ENCODE measurements at regions not wholly inside any gene's neighbourhood (a gene's known extent, or its start where the extent isn't known, plus 50 kb on each side); places are given as distances from the start of the nearest gene placed in this dataset.

DNA sequence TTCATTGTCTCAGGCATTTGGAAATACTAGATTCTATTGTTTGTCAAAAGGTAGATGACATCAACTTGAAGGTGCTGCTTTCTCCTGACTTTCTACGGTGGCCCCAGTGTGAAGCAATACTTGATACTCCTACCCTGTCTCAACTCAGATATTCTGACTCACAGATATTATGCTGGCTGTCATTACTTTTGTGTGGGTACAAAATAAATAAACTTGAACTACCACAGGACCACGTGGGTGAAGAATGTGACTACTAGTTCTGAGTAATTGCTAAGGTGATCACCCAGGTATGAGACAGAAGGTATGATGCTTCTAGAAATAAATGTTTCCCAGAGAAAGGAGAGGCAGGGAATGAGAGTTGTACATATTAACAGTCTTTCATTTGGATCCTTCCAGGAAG lies 275.3 kb upstream of the SPOCK3 start:
- FAIRE-seq, result no peak

DNA sequence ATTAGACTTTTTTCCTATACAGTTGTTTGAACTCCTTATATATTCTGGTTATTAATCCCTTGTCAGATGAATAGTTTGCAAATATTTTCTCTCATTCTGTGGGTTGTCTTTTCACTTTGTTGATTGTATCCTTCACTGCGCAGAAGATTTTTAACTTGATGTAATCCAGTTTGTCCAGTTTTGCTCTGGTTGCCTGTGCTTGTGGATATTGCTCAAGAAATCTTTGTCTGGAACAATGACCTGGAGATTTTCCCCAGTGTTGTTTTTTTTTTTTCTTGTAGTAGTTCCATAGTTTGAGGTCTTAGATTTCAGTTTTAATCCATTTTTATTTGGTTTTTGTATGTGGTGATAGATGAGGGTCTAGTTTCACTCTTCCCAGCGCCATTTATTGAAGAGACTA lies 289.8 kb upstream of the SPOCK3 start:
- no TSS peak for BruUV-seq (replicated peaks)
- Histone ChIP-seq H4K20me1 (ENCODE audit: insufficient read depth, low read length) (no peaks in the 10 kb centered on the region), H3K4me1 (ENCODE audit: insufficient read depth, low read length) (no peaks in the 10 kb centered on the region), H3K4me3 (replicated peaks in 1 of 3; ENCODE audit: insufficient read depth in 1 of 3, low read depth in 2 of 3, low read length in 3 of 3) (no peak overlapping the region), H3K27ac (ENCODE audit: extremely low read length, insufficient read depth, low read length) (no peak overlapping the region), H3K79me2 (ENCODE audit: insufficient read depth, low read length) (no peaks in the 10 kb centered on the region), H3K4me2 (ENCODE audit: low read depth, low read length) (no peak overlapping the region), H3K9me3 (ENCODE audit: low read length) (peaks cover 61% of the 10 kb centered on the region), H3K9ac (ENCODE audit: insufficient read depth, low read depth, low read length) (no peak overlapping the region), H3K36me3 (replicated peaks in 1 of 2; ENCODE audit: control insufficient read depth in 1 of 2, insufficient read depth in 2 of 2, low read length in 2 of 2) (no peaks in the 10 kb centered on the region), H2AFZ (ENCODE audit: low read length) (no peak overlapping the region), H3K27me3 (ENCODE audit: control insufficient read depth in 1 of 2, insufficient read depth in 2 of 2, low read length in 2 of 2) (no peaks in the 10 kb centered on the region)
- CTCF ChIA-PET (ENCODE audit: low intra/inter-chr PET ratio, low total read pairs), result no interaction called here
- no peak for FAIRE-seq
- no peak for DNase-seq (ENCODE audit: low spot score)
- WGBS (ENCODE audit: low lambda C conversion rate), result 21% methylated on average over 2 of the region's 2 CpGs
- POLR2A ChIA-PET, result no interaction called here
- in situ Hi-C loops (cut with HindIII; ENCODE audit: extremely low pct_ligation_motif_present, low pct_unique_long_range_greater_than_20kb) (no loop called here), intact Hi-C loops (cut with micrococcal nuclease; ENCODE audit: unreplicated experiment) (no loop called here)
- no peak for ATAC-seq
- no peak for TF ChIP-seq HNRNPK (IDR thresholded peaks at IDR 0.05; ENCODE audit: low read depth, low read length, poor library complexity, severe bottlenecking)
- TF ChIP-seq NCOR1 (IDR thresholded peaks at IDR 0.05; ENCODE audit: borderline replicate concordance, low read length), result no peak
- TF ChIP-seq ZNF160 (CRISPR knock-in tag; IDR thresholded peaks at IDR 0.05), result no peak
- TF ChIP-seq, protein P1, sequence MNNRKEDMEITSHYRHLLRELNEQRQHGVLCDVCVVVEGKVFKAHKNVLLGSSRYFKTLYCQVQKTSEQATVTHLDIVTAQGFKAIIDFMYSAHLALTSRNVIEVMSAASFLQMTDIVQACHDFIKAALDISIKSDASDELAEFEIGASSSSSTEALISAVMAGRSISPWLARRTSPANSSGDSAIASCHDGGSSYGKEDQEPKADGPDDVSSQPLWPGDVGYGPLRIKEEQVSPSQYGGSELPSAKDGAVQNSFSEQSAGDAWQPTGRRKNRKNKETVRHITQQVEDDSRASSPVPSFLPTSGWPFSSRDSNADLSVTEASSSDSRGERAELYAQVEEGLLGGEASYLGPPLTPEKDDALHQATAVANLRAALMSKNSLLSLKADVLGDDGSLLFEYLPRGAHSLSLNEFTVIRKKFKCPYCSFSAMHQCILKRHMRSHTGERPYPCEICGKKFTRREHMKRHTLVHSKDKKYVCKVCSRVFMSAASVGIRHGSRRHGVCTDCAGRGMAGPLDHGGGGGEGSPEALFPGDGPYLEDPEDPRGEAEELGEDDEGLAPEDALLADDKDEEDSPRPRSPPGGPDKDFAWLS (CRISPR knock-in tag; IDR thresholded peaks at IDR 0.05; ENCODE audit: borderline replicate concordance), result no peak
- TF ChIP-seq JUNB (CRISPR knock-in tag; IDR thresholded peaks at IDR 0.05; ENCODE audit: borderline replicate concordance), result no peak
- TF ChIP-seq RBM39 (IDR thresholded peaks at IDR 0.05; ENCODE audit: low read depth, low read length, poor library complexity, severe bottlenecking), result no peak
- TF ChIP-seq ZSCAN31 (CRISPR knock-in tag; IDR thresholded peaks at IDR 0.05; ENCODE audit: low read depth), result no peak
- no peak for TF ChIP-seq MIER2 (CRISPR knock-in tag; IDR thresholded peaks at IDR 0.05)
- TF ChIP-seq ZBTB3 (CRISPR knock-in tag; IDR thresholded peaks at IDR 0.05; ENCODE audit: borderline replicate concordance, low read depth), result no peak
- TF ChIP-seq GATAD2A (CRISPR knock-in tag; IDR thresholded peaks at IDR 0.05), result no peak
- no peak for TF ChIP-seq ZNF776 (CRISPR knock-in tag; IDR thresholded peaks at IDR 0.05)

More for the DNA sequence above, 275.3 kb upstream of the SPOCK3 start:
- no peak overlapping the region for H3K4me3 ChIP-seq (replicated peaks in 1 of 3; ENCODE audit: insufficient read depth in 1 of 3, low read depth in 2 of 3, low read length in 3 of 3)
- H3K4me2 ChIP-seq (ENCODE audit: low read depth, low read length), result no peak overlapping the region
- CTCF ChIA-PET (ENCODE audit: low intra/inter-chr PET ratio, low total read pairs), result no interaction called here
- H3K27ac ChIP-seq (ENCODE audit: extremely low read length, insufficient read depth, low read length), result no peak overlapping the region
- TF ChIP-seq SNRNP70 (IDR thresholded peaks at IDR 0.05; ENCODE audit: low read depth, low read length), result no peak
- no peak for TF ChIP-seq THYN1 (CRISPR knock-in tag; IDR thresholded peaks at IDR 0.05; ENCODE audit: borderline replicate concordance, low read depth)
- no peak for TF ChIP-seq ZNF335 (CRISPR knock-in tag; IDR thresholded peaks at IDR 0.05)
- TF ChIP-seq, protein P2, sequence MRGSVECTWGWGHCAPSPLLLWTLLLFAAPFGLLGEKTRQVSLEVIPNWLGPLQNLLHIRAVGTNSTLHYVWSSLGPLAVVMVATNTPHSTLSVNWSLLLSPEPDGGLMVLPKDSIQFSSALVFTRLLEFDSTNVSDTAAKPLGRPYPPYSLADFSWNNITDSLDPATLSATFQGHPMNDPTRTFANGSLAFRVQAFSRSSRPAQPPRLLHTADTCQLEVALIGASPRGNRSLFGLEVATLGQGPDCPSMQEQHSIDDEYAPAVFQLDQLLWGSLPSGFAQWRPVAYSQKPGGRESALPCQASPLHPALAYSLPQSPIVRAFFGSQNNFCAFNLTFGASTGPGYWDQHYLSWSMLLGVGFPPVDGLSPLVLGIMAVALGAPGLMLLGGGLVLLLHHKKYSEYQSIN (CRISPR knock-in tag; IDR thresholded peaks at IDR 0.05; ENCODE audit: borderline replicate concordance), result no peak
- TF ChIP-seq, protein P3, sequence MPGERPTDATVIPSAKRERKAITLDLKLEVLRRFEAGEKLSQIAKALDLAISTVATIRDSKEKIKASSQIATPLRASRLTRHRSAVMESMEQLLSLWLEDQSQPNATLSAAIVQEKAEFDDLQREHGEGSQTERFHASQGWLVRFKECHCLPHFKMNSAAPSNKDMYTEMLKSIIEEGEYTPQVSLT (CRISPR knock-in tag; IDR thresholded peaks at IDR 0.05; ENCODE audit: borderline replicate concordance, low read depth), result no peak
- no peak for TF ChIP-seq HNRNPH1 (optimal IDR thresholded peaks at IDR 0.05; ENCODE audit: low read depth, low read length)
- TF ChIP-seq, protein P4, sequence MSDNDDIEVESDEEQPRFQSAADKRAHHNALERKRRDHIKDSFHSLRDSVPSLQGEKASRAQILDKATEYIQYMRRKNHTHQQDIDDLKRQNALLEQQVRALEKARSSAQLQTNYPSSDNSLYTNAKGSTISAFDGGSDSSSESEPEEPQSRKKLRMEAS (IDR thresholded peaks at IDR 0.05), result no peak
- no peak for TF ChIP-seq TP53 (CRISPR knock-in tag; conservative IDR thresholded peaks at IDR 0.05)
- no peak for ATAC-seq
- intact Hi-C loops (cut with micrococcal nuclease; ENCODE audit: unreplicated experiment), result no loop called here
- POLR2A ChIA-PET, result no interaction called here
- no peak for DNase-seq (ENCODE audit: low spot score)
- no peak overlapping the region for H3K9ac ChIP-seq (ENCODE audit: insufficient read depth, low read depth, low read length)
- H3K9me3 ChIP-seq (ENCODE audit: low read length), result peaks cover 77% of the 10 kb centered on the region
- in situ Hi-C loops (cut with HindIII; ENCODE audit: extremely low pct_ligation_motif_present, low pct_unique_long_range_greater_than_20kb), result no loop called here
- WGBS (ENCODE audit: low lambda C conversion rate), result 4% methylated on average over 2 of the region's 2 CpGs
- H4K20me1 ChIP-seq (ENCODE audit: insufficient read depth, low read length), result no peaks in the 10 kb centered on the region
- H2AFZ ChIP-seq (ENCODE audit: low read length), result no peak overlapping the region
- no peaks in the 10 kb centered on the region for H3K27me3 ChIP-seq (ENCODE audit: control insufficient read depth in 1 of 2, insufficient read depth in 2 of 2, low read length in 2 of 2)
- H3K36me3 ChIP-seq (replicated peaks in 1 of 2; ENCODE audit: control insufficient read depth in 1 of 2, insufficient read depth in 2 of 2, low read length in 2 of 2), result no peaks in the 10 kb centered on the region
- H3K4me1 ChIP-seq (ENCODE audit: insufficient read depth, low read length), result no peaks in the 10 kb centered on the region
- no peaks in the 10 kb centered on the region for H3K79me2 ChIP-seq (ENCODE audit: insufficient read depth, low read length)
- no TSS peak for BruUV-seq (replicated peaks)

Measured in HepG2 (cell line).